Activated CD8-positive, alpha-beta memory T cell treated with anti-CD3 and anti-CD28 coated beads for 1 hour (primary cell): ENCODE measurements at regions not wholly inside any gene's neighbourhood (a gene's known extent, or its start where the extent isn't known, plus 50 kb on each side); places are given as distances from the start of the nearest gene placed in this dataset.
"Not testable (repeated sequence)": the region's sequence is repeated elsewhere in the genome, so short reads cannot be mapped to it uniquely, and the experiment has no call there.

Source experiments
- DNase-seq, 2 donors: peaks; one replicate each; pipeline ENCODE4 v3.0.0-alpha.2; 2020; ENCODE audit warnings: low read depth in 1 of 2; ENCODE audit errors: extremely low read depth in 1 of 2

DNA sequence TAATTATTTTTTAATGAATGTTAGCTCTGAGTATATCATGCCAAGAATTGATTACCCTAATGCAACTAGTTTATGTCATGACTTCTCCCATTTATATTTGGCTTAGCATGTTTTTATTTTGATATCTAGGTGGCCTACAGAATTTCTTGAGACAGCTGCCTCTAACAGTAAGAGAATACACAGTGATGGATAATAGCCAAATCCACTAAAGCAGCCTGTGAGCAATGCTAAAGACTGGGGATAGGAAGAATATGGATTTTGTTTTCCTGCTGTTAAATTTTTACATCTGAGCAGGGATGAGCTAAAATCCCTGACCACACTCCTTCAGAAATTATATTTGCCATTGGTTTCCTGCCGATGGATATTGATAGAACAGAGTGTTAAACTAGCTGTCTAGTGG lies 149.3 kb upstream of the TGFBR2 start:
- DNase-seq, result no peak

DNA sequence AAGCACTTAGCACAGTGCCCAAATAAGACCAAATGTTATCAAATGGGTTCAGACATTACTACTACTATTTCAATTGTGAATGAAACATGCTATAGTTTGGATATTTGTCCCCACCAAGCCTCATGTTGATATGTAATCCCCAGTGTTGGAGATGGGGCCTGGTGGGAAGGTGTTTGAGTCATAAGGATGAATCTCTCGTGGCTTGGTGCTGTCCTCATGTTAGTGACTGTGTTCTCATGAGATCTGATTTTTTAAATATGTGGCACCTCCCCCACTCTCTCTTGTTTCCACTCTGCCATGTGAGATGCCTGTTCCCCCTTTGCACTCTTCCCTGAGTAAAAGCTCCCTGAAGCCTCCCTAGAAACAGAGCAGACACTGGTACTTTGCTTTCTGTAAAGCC lies 148.7 kb upstream of the TGFBR2 start:
- no peak for DNase-seq

DNA sequence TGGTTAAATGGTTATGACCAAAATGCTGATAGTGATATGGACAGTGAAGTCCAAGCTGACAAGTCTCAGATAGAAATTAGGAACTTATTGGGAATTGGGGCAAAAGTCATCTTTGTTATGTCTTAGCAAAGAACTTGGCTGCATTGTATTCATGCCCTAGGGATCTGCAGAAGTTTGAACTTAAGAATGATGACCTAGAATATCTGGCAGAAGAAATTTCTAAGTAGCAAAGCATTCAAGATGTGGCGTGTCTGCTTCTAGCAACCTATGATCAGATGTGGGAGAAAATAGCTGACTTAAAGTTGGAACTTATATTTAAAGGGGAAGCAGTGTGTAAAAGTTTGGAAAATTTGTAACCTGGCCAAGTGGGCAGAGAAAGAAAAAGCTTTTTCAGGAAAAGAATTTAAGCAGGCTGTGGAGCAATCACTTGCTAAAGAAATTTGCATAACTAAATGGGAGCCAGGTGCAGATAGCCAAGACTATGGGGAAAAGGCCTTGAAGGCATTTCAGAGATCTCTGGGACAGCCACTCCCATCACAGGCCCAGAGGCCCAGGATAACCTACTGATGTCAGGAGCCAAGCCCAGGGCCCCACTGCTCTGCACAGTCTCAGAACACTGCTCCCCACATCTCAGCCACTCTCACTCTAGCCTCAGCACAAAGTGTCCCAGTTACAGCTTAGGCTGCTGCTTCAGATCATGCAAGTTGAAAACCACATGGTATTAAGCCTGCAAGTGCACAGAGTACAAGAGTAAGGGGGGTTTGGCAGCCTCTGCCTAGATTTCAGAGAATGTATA lies 147.8 kb upstream of the TGFBR2 start:
- no peak for DNase-seq

DNA sequence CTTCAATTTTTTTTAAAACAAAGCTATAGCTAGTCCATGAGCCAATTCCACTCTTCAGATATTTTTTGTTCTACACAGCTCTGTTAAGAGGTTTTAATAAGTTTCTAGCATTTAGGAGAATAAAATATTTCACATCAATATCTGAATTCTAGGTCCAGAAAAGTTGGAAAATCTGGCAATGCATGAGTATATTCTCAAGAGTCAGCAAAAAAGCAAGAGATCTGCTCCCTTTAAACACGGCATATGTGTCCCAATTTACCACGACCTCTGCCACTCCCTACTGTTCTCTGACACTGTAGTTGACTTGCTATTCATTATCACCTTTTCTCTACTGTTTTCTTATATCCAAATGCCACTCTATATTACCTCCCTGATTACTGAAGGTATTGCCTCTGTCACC lies 145.1 kb upstream of the TGFBR2 start:
- no peak for DNase-seq

DNA sequence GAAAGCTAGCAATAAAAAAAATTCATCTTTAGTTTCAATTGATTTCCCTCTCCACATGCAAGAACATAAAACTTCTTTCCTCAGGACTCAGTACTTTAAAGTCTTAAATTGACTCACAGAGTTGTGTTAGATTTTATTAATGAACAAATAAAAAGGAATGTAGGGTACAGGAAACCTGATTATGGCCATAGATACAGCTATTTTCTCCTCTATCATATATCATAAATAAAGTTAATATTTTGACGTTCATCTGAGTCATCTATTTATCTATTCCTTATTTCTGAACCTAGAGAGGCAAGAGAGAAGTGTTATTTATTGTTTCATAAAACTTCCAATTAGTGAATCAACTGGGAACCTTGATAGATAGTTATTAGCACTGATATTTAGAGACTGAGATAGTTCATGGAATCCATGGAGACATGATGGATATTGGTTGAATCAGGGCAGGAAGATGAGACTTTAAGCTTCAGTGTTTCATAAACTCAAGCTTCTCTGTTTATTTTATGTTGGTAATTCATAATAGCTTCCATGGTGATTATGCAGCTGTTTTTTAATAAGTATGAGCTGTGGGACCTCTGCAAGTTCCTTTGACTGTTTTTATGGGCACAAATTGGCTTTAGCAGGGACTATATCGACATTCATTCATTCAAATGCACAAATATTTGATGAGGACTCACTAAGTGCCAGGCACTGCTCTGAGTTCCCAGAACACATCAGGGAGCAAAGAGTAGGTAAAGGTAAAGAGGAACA lies 143.5 kb upstream of the TGFBR2 start:
- no peak for DNase-seq

DNA sequence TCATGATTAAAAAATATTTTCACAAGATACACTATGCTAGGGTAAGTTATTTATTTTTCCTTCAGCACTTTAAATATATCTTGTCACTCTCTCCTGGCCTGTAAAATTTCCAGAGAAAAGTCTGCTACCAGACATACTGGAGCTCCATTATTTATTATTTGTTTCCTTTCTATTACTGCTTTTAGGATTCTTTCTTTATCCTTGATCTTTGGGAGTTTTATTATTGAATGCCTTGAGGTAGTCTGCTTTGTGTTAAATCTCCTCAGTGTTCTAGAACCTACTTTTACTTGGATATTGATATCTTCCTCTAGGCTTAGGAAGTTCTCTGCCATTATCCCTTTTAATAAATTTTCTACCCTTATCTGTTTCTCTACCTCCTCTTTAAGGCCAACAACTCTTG lies 142.0 kb upstream of the TGFBR2 start:
- no peak for DNase-seq

DNA sequence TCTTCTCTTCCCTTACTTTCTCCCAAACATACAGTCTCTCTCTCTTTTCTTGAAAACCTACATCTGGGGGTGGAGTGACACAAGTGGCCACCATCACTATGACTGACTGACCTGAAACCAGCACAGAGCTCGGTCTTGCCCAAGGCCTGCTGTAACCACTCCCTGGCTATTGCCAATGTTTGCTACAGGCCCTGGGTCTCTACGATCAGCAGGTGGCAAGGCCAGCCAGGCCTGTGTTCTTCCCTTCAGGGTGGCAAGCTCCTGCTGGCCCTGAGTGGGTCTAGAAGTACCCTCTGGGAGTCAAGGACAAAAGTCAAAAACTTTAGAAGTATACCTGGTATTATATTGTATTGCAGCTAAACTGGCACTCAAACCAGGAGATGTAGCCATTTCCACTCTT lies 140.9 kb upstream of the TGFBR2 start:
- no peak for DNase-seq

DNA sequence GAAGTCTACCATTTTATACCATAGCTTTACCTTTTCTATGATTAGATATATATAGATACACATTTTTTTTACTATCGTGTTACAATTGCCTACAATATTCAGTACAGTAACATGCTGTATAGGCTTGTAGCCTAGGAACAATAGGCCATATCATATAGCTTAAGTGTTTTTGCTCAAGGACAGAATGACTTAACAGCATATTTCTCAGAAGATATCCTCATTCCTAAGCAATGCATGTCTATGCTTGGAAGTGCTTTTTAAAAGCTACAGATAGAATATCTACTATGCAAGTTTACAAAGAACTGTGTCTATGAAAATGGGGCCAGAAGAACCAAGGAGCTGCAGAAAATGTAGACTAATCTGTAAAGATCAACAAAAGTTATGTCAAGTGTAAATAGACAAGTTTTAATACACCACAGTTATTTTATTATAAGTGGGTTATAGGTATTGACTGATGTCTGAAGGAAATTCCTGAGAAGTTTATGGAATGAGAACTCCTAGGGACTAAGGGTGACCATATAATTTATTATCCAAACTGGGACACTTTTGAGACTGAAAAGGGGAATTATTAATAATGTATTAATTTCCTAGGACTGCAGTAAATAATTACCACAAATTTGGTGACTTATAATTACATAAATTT lies 138.7 kb upstream of the TGFBR2 start:
- no peak for DNase-seq

DNA sequence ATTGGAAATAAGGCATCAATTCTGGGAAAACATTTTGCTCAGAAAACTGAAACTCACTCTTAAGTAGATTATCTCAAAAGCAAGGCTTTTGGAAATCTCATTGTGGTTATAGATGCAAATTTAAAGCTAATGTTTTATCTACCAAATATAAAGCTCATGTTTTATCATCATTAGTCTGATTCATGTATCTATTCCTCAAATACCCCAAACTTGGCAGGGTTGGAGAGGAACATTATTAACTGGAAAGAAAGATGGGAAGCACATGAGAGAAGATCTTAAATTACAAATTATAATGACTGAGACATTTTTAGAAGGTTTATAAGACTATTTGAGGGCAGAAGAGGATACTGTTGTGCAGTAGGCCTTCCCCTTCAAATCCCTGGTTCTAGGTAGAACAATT lies 137.3 kb upstream of the TGFBR2 start:
- DNase-seq, result no peak

DNA sequence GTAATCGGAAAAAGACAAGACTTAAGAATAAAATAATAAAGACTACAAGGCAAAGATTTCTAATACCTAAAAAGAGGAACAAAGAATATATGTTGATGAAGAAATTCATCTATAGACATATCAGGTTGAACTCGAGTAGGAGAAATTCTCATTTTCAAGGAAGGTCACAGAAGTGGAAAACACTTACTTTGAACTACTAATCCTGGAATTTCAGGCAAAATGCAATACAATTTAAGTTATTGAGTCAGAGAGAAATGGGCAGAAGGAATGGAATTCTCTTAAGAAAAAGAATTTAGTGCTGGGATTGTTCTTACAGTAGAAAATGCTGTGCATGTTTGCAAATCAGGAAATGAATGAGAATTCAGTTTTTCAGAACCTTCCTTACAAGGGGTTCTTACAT lies 135.9 kb upstream of the TGFBR2 start:
- DNase-seq, result no peak

DNA sequence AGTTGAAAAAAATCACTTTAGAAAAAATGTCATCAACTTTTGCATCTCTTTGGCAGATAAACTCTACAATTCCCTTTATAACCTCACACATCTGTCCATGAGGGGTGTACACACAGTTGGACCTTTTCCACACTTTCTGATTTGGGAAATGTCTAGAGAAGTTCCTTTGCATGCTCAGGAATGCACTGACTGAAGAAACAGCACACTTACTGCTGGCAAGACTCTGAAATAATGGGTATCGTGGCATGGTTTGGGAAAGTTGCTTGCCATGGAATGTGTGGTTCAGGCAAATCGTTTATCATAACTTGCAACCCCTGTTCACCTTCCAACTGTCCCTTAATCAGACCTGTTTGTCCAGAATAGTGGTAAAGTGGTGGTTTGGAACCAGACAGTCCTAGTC lies 135.3 kb upstream of the TGFBR2 start:
- no peak for DNase-seq

DNA sequence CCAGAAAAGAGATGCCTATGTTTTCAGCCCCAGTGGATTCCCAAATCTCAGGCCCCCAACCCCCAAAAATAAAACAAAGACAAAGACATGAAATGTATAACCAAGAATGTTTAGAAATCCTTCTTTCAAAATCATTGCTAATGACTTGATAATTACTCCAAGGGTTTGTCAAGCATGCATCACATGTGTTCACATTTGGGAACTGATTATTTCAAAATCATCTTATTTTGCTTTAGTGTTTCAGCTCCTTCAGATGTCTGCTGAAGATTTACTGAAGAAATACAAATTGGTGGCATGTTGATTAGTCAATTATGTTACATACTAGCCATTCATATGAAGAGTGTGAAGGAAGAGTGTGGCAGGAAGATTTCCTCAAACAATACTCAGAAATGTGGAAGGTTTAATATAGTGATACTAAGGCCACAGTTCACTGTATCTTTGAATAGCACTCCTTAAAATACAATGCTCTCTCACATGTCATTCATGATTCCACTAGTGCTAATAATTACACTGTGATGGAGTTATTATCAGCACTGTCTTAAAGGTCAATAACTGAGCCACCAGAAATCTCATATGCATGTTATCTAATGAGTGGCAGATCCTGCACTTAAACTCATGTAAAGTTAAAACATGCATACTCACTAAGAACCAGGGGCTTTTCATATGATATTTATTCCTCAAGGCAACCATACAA lies 134.5 kb upstream of the TGFBR2 start:
- no peak for DNase-seq

DNA sequence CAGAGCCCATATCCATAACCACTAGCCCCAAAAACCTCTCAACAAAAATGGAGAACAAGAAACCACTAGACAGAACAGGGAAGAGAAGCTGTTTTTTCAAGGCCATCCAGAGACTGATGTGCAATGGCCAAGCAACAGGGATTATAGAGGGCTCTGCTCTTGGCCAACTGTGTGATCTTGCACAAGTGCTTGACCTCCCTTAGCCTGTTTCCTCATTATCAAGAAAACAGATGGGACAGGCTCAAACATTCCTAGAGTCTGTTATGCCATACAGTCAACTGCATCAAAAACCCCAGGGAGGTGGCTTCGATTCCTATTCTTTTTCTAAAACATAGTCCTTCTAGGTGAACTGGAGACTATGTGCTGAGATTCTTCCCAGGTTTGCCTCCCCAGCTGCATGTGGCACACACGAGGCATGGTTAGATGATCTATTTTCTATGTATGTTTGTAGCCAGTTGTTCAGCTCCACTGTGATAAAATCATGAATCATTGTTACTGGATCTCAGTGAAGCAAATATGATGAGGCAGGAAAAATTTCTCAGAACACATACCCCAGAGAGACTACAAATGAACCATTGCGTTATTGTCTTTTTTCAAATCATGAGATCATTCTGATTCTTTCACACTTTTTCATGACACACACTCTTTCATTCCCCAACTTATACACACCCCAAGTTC lies 132.9 kb upstream of the TGFBR2 start:
- DNase-seq, result no peak

DNA sequence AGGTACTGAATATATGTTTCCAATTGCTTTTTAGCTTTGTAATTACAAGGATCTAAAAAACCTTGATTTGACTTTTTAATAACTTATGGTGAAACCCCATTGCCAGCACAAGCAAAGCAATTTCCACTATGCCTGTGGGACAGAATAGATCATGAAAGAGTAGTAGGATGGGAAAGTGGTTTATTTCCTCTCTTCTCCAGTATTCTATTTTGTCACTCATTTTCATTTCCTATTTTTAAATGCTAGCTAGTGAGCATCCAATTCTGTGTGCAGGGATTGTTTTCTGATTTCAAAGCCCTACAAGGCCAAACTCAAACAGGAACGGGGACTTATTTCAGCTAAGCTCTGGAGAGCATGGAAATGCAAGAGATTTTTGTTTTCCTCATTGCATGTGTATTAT lies 132.0 kb upstream of the TGFBR2 start:
- DNase-seq, result no peak

DNA sequence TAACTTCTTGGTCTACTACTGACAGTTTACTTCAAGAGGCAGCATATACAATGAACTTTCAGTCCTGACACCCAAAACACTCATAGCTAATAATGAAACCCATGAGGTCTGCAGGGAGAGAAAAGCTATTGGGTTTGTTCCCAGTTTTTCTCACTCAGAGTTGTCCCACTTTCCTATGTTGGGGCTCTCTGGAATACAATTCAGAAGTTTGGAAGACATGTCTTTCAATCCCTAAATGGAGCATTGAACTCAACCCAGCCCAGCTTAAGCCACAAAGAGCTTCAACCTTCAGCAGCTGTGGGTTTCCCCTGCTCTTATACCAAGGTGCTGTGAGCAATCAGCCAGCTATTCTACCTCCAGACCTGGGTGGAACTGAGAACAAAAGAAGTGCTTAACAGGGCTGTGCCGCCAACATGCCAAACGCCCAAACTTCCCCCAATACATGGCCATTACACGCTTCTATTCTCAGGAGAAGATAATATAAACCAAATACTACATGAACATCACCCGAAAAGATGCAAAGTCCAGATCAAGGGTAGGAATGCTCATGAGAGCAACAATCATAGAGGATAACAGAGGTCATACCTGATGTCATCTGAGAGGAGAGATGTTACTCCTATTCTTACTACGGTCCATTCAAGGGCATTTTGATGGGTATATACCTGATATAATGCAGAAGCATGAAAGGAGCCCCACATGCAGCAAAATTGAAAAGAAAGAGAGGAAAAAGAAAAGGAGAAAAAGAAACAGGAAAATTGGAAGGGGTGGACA lies 131.2 kb upstream of the TGFBR2 start:
- no peak for DNase-seq

DNA sequence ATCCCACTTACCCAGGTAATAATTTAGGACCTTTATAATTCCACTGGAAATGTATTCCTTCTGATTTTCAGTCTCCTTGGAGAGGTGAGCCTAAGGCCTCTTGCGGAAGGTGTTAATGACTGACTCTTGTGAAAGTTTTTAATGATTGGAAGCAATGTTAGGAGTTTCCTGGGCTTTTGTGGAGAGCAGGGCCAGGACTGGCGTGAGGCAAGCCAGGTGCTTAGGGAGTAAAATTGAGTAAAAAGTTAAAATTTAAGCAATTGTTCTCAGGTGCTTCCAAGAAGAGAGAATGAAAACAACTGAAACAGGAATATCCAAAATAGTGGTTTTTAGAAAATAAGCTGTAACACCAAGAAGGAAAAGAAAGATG lies 130.6 kb upstream of the TGFBR2 start:
- DNase-seq, result no peak

DNA sequence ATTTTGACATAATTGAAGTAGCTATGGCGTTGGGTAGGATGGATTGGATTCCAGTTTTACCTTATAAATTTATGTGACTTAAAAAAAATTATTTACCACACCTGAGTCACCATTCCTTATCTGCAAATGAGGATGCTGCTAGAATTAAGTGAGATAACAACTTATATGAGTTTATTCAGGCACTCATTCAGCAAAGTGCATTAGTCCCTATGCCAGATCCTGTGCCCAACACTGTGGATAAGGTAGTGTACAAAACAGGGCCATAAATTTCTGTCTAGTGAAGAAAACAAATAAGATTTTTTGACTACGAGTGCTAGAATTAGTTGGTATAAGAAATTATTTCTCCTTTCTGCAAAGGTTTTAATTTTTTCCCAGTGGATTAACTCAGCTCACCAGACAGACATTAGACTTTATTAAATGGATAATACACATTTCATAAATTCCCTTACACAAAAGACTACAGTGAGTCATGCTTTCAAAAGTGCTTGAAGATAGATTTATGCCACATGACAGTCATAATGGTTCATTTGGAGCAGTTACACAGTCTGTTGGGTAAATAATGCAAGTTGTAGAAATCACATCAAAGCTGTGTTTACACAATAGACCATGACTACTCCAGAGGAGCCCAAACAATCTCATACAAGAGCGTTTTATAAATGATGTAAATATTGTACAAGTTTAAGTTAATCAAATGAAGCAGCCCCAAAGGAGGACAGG lies 129.9 kb upstream of the TGFBR2 start:
- DNase-seq, result no peak

DNA sequence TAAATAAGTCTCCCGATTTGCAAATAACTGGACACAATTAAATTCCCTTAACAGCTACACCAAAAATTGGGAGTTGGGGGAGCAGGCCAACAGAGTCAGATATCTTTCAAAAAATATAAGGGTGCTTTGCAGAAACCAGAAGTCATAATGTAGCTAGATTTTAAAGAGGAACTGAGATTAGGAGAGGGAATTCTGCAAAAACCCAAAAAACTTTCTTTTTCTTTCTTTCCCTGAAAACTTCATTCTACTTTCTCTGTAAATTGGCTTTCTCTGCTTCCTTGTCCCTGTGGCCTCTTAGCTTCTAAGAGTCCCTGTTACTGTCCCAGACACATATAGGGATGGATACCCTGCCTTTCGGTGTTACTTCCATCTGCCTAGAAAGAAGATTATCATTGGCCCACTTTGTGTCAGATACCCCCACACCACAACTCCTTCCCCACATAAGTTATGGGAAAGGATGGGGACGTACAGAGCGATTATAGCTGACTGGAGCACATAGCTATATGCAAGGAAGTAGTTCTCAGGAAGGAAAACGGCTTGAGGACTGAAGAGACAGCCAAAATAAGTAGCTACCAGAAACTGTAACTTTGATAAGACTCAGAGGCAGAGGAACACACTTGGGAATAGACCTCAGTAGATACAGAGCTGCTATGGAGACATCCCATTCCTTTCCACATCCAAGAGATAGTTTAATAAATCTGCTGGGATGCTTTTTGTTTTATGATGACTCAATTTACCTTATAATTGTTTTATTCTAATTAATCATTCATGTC lies 129.1 kb upstream of the TGFBR2 start:
- no peak for DNase-seq

DNA sequence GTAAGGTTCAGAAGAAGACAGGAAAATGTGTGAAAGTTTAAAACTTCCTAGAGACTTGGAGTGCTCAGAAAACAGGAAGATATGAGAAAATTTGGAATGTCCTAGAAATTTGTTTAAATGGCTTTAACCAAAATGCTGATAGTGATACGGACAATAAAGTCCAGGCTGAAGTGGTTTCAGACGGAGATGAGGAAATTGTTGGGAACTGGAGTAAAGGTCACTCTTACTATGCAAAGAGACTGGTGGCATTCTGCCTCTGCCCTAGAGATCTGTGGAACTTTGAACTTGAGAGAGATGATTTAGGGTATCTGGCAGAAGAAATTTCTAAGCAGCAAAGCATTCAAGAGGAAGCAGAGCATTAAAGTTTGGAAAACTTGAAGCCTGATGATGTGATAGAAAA lies 126.7 kb upstream of the TGFBR2 start:
- not testable (repeated sequence) for DNase-seq
